ENCODE measurements at regions not wholly inside any gene's neighbourhood (a gene's known extent, or its start where the extent isn't known, plus 50 kb on each side); places are given as distances from the start of the nearest gene placed in this dataset.

- Histone ChIP-seq H3K9me3 (no peaks in the 10 kb centered on the region), H3K36me3 (no peaks in the 10 kb centered on the region), H3K27me3 (no peaks in the 10 kb centered on the region), H3K27ac (no peak overlapping the region), H3K4me1 (no peaks in the 10 kb centered on the region), H3K4me3 (no peak overlapping the region)
- TF ChIP-seq POLR2A (IDR thresholded peaks at IDR 0.05) (no peak), CTCF (IDR thresholded peaks at IDR 0.05) (no peak)
- no peak for DNase-seq
- WGBS, 2 donors = 72 to 81% methylated on average over 4 of the region's 4 CpGs
- intact Hi-C loops (cut with DNase I) = no loop called here
Observed at GRCh38 chr2:41705634-41706033, 342.2 kb upstream of the PKDCC start.

- 65 to 69% methylated on average over 2 of the region's 2 CpGs for WGBS, 2 donors
- no peak overlapping the region for H3K4me3 ChIP-seq
- no peaks in the 10 kb centered on the region for H3K27me3 ChIP-seq
- no peaks in the 10 kb centered on the region for H3K9me3 ChIP-seq
- DNase-seq = no peak
- H3K27ac ChIP-seq = no peak overlapping the region
- TF ChIP-seq CTCF (IDR thresholded peaks at IDR 0.05) = no peak
- TF ChIP-seq POLR2A (IDR thresholded peaks at IDR 0.05) = no peak
- H3K4me1 ChIP-seq = no peaks in the 10 kb centered on the region
- intact Hi-C loops (cut with DNase I) = no loop called here
- H3K36me3 ChIP-seq = no peaks in the 10 kb centered on the region
Observed at GRCh38 chr2:41706286-41706685, 341.5 kb upstream of the PKDCC start.

- H3K27ac ChIP-seq = no peak overlapping the region
- H3K4me1 ChIP-seq = no peaks in the 10 kb centered on the region
- no peaks in the 10 kb centered on the region for H3K36me3 ChIP-seq
- H3K9me3 ChIP-seq = no peaks in the 10 kb centered on the region
- intact Hi-C loops (cut with DNase I) = no loop called here
- TF ChIP-seq CTCF (IDR thresholded peaks at IDR 0.05) (no peak), POLR2A (IDR thresholded peaks at IDR 0.05) (no peak)
- WGBS, 2 donors = 85 to 93% methylated on average over 7 to 10 of the region's 10 CpGs
- H3K27me3 ChIP-seq = no peaks in the 10 kb centered on the region
- no peak for DNase-seq
- H3K4me3 ChIP-seq = no peak overlapping the region
Observed at GRCh38 chr2:41707790-41708451, 339.9 kb upstream of the PKDCC start.

- Histone ChIP-seq H3K4me1 (no peaks in the 10 kb centered on the region), H3K36me3 (no peaks in the 10 kb centered on the region), H3K27me3 (no peaks in the 10 kb centered on the region), H3K4me3 (no peak overlapping the region), H3K27ac (no peak overlapping the region), H3K9me3 (no peaks in the 10 kb centered on the region)
- intact Hi-C loops (cut with DNase I) = no loop called here
- no peak for DNase-seq
- WGBS, 2 donors = 40 to 49% methylated on average over 10 of the region's 10 CpGs
- TF ChIP-seq POLR2A (IDR thresholded peaks at IDR 0.05) (no peak), CTCF (IDR thresholded peaks at IDR 0.05) (no peak)
Observed at GRCh38 chr2:41709702-41710599, 337.9 kb upstream of the PKDCC start.

- Histone ChIP-seq H3K4me1 (no peaks in the 10 kb centered on the region), H3K36me3 (no peaks in the 10 kb centered on the region), H3K4me3 (no peak overlapping the region), H3K27ac (no peak overlapping the region), H3K27me3 (no peaks in the 10 kb centered on the region), H3K9me3 (no peaks in the 10 kb centered on the region)
- TF ChIP-seq POLR2A (IDR thresholded peaks at IDR 0.05) (no peak), CTCF (IDR thresholded peaks at IDR 0.05) (no peak)
- DNase-seq = no peak
- intact Hi-C loops (cut with DNase I) = no loop called here
- 86 to 96% methylated on average over 3 of the region's 3 CpGs for WGBS, 2 donors
Observed at GRCh38 chr2:41710944-41711343, 336.9 kb upstream of the PKDCC start.

All from esophagus squamous epithelium (tissue), 5 donors.